ENCODE measurements at regions not wholly inside any gene's neighbourhood (a gene's known extent, or its start where the extent isn't known, plus 50 kb on each side); places are given as distances from the start of the nearest gene placed in this dataset.

- TF ChIP-seq POLR2A (IDR thresholded peaks at IDR 0.05; ENCODE audit: low read depth): no peak
- TF ChIP-seq POLR2AphosphoS5 (IDR thresholded peaks at IDR 0.05): no peak
- TF ChIP-seq CTCF (IDR thresholded peaks at IDR 0.05): no peak
Measured at GRCh38 chr3:193908181-193908744, 227.7 kb upstream of the HES1 start.
